ENCODE measurements at regions not wholly inside any gene's neighbourhood (a gene's known extent, or its start where the extent isn't known, plus 50 kb on each side); places are given as distances from the start of the nearest gene placed in this dataset.
A peak's percentile ranks its signal among the peaks of the same experiment; 100 is the strongest.
"Not testable (repeated sequence)": the region's sequence is repeated elsewhere in the genome, so short reads cannot be mapped to it uniquely, and the experiment has no call there.

DNA sequence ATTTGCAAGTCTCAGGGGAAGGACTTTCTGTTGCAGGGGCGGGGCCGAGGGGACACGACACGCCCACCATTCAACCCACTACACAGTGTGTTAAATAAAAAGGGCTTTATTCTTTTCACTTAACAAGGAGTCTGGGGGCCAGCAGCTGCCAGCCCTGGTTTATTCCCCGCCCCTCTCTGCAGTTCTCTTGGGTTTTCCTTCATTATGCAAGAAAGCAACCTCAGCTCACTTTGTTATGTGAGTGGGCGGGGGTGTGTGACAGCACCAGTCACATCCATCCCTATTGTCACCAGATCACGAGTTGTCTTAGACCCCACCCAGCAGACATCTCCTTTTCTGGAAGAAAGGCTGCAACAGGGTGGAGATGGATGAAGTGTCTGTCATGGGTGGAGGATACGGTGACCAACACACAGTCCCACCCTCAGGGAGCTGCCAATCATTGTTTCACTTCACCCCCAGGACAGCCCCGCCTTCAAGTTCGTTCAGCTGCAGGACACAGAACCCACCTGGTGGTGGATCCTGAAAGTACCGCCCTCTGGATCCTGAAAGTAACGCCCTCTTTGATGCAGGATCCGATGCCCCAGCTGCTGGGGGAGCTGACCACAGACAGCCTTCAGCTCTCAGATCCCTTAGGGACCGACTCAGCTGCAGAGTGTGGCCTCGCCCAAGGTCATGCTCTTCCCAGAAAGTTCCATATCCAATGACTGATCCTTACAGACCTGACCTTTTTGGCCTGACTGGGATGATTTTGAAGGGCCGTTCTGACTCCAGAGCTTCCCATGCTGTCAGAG is 79.6 kb downstream of the SMIM20 start:
- Histone ChIP-seq H3F3A (ENCODE audit: insufficient read depth, low read length) (no peaks in the 10 kb centered on the region), H3K9me3 (ENCODE audit: low read length) (no peaks in the 10 kb centered on the region), H2AFZ (ENCODE audit: low read length) (no peak overlapping the region), H3K4me2 (ENCODE audit: low read length) (peak overlapping the region; percentile 42; the same call in 1 of the 2 replicates), H3K79me2 (ENCODE audit: insufficient read depth, low read length) (no peaks in the 10 kb centered on the region), H4K20me1 (ENCODE audit: insufficient read depth, low read length) (no peaks in the 10 kb centered on the region), H3K4me3 (ENCODE audit: low read depth, low read length, poor library complexity, severe bottlenecking) (no peak overlapping the region), H3K9me2 (ENCODE audit: low read depth, low read length) (no peaks in the 10 kb centered on the region), H3K9ac (ENCODE audit: low read length) (no peak overlapping the region), H3K27ac (ENCODE audit: low read depth, low read length, poor library complexity, severe bottlenecking) (no peak overlapping the region), H3K27me3 (ENCODE audit: insufficient read depth, low read length) (no peaks in the 10 kb centered on the region), H3K4me1 (ENCODE audit: insufficient read depth, low read length, severe bottlenecking) (peaks cover 5% of the 10 kb centered on the region), H3K36me3 (ENCODE audit: insufficient read depth, low read length) (no peaks in the 10 kb centered on the region)
- TF ChIP-seq EZH2 (IDR thresholded peaks at IDR 0.05; ENCODE audit: borderline replicate concordance, low read length), result no peak
- TF ChIP-seq, protein P1, sequence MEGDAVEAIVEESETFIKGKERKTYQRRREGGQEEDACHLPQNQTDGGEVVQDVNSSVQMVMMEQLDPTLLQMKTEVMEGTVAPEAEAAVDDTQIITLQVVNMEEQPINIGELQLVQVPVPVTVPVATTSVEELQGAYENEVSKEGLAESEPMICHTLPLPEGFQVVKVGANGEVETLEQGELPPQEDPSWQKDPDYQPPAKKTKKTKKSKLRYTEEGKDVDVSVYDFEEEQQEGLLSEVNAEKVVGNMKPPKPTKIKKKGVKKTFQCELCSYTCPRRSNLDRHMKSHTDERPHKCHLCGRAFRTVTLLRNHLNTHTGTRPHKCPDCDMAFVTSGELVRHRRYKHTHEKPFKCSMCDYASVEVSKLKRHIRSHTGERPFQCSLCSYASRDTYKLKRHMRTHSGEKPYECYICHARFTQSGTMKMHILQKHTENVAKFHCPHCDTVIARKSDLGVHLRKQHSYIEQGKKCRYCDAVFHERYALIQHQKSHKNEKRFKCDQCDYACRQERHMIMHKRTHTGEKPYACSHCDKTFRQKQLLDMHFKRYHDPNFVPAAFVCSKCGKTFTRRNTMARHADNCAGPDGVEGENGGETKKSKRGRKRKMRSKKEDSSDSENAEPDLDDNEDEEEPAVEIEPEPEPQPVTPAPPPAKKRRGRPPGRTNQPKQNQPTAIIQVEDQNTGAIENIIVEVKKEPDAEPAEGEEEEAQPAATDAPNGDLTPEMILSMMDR (IDR thresholded peaks at IDR 0.05; ENCODE audit: low read length), result peak; percentile 52

DNA sequence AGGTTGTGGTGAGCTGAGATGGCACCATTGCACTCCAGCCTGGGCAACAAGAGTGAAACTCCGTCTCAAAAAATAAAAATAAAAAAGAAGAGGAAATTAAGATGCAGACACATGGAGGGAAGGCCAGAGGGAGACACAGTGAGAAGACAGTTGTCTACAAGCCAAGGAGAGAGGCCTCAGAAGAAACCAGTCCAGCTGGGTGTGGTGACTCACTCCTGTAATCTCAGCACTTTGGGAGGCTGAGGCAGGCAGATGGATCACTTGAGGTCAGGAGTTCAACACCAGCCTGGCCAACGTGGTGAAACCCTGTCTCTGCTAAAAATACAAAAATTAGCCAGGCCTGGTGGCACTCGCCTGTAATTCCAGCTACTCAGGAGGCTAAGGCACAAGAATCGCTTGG is 80.6 kb downstream of the SMIM20 start:
- H2AFZ ChIP-seq (ENCODE audit: low read length); H3K27me3 ChIP-seq (ENCODE audit: insufficient read depth, low read length); H3K4me2 ChIP-seq (ENCODE audit: low read length); H3K79me2 ChIP-seq (ENCODE audit: insufficient read depth, low read length); H3K4me1 ChIP-seq (ENCODE audit: insufficient read depth, low read length, severe bottlenecking); H3K36me3 ChIP-seq (ENCODE audit: insufficient read depth, low read length); H4K20me1 ChIP-seq (ENCODE audit: insufficient read depth, low read length); H3K9me3 ChIP-seq (ENCODE audit: low read length); H3K9ac ChIP-seq (ENCODE audit: low read length); H3K27ac ChIP-seq (ENCODE audit: low read depth, low read length, poor library complexity, severe bottlenecking); H3K4me3 ChIP-seq (ENCODE audit: low read depth, low read length, poor library complexity, severe bottlenecking); H3F3A ChIP-seq (ENCODE audit: insufficient read depth, low read length); H3K9me2 ChIP-seq (ENCODE audit: low read depth, low read length): not testable (repeated sequence)

DNA sequence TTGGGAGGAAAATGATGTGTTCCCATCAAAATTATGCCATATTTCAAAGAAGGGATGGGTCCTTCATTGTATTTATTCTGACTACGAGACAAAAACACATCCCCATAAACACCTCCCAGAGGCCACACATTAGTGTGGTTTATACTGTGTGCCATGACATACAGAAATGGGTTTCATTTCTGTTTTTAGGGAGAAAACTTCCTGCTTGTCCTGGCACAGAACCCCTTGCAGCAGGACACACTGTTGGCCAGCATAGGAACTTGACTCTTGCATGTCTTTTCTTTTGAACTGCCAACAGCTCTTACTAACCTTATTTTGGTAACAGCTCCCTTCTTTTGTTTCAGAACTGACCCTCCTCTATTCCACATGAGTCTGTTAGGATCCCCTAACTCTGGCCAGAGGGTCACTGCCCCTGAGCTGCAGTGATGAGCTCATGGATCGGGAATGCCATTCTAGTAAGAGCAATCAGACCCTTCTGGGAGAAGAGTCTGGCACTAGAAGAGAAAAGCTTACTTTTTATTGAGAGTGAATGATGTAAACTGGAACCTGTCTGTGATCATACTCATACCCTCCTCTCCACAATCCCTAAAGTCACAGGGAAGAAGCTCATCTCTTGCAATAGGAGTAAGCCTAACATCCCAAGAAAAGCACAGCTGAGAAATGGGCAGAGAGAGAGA is 86.4 kb downstream of the SMIM20 start:
- TF ChIP-seq, protein P1 (IDR thresholded peaks at IDR 0.05; ENCODE audit: low read length), result no peak
- no peak for TF ChIP-seq EZH2 (IDR thresholded peaks at IDR 0.05; ENCODE audit: borderline replicate concordance, low read length)
- H3K4me1 ChIP-seq (ENCODE audit: insufficient read depth, low read length, severe bottlenecking), result no peaks in the 10 kb centered on the region
- no peaks in the 10 kb centered on the region for H3K36me3 ChIP-seq (ENCODE audit: insufficient read depth, low read length)
- no peaks in the 10 kb centered on the region for H3K27me3 ChIP-seq (ENCODE audit: insufficient read depth, low read length)
- H3K9ac ChIP-seq (ENCODE audit: low read length), result no peak overlapping the region
- H2AFZ ChIP-seq (ENCODE audit: low read length), result no peak overlapping the region
- H3K4me2 ChIP-seq (ENCODE audit: low read length), result no peak overlapping the region
- H3K79me2 ChIP-seq (ENCODE audit: insufficient read depth, low read length), result no peaks in the 10 kb centered on the region
- H3F3A ChIP-seq (ENCODE audit: insufficient read depth, low read length), result no peaks in the 10 kb centered on the region
- no peaks in the 10 kb centered on the region for H4K20me1 ChIP-seq (ENCODE audit: insufficient read depth, low read length)
- H3K4me3 ChIP-seq (ENCODE audit: low read depth, low read length, poor library complexity, severe bottlenecking), result no peak overlapping the region
- H3K9me2 ChIP-seq (ENCODE audit: low read depth, low read length), result no peaks in the 10 kb centered on the region
- H3K27ac ChIP-seq (ENCODE audit: low read depth, low read length, poor library complexity, severe bottlenecking), result no peak overlapping the region
- H3K9me3 ChIP-seq (ENCODE audit: low read length), result no peaks in the 10 kb centered on the region

Measured in OCI-LY1 (cell line).